Liver (tissue), 3 donors: ENCODE measurements at regions not wholly inside any gene's neighbourhood (a gene's known extent, or its start where the extent isn't known, plus 50 kb on each side); places are given as distances from the start of the nearest gene placed in this dataset.

Source experiments
- RAD21 ChIP-seq, 2 donors: IDR thresholded peaks; 2 replicates each; pipeline ENCODE4 v1.6.1; 2016; ENCODE audit warnings: antibody characterized with exemption in 2 of 2, mild to moderate bottlenecking in 2 of 2
- TAF1 ChIP-seq: conservative IDR thresholded peaks from 2 replicates; pipeline ENCODE4 v1.6.1; 2016; ENCODE audit warnings: antibody characterized with exemption, mild to moderate bottlenecking
- TF ChIP-seq, protein P1 (sequence below): fragments of 150-350 bp; IDR thresholded peaks from 2 replicates; pipeline ENCODE4 v1.5.1; 2017; ENCODE audit warnings: improper control_type of control experiment, low read depth, low read length; ENCODE audit not compliant: missing input control
- TF ChIP-seq, protein P2 (sequence below): IDR thresholded peaks from 2 replicates; pipeline ENCODE4 v1.6.1; 2016; ENCODE audit warnings: antibody characterized with exemption, mild to moderate bottlenecking
- TF ChIP-seq, protein P3 (sequence below): IDR thresholded peaks from 2 replicates; pipeline ENCODE4 v1.6.1; 2016; ENCODE audit warnings: antibody characterized with exemption
- donor health status: healthy.
- donor health status: healthy.

DNA sequence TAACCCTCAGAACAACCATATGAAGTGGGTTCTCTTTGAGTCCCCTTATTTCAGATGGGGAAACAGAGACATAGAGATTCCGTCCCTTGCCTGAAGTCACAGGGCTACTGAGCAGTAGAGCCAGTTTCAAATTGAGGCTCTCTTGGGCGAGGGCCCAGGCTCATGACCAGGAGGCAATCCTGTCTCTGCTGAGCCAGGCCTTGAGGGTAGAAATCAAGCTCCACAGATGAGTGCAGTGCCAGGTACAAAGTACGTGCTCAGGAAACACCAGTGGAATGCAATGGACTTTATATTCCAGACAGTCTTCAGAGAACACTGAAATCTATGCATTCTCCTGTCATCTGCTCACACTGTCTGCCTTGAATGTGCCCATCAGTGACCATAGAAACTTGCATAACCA lies 291.7 kb upstream of the MAF start:
- TF ChIP-seq, protein P1, sequence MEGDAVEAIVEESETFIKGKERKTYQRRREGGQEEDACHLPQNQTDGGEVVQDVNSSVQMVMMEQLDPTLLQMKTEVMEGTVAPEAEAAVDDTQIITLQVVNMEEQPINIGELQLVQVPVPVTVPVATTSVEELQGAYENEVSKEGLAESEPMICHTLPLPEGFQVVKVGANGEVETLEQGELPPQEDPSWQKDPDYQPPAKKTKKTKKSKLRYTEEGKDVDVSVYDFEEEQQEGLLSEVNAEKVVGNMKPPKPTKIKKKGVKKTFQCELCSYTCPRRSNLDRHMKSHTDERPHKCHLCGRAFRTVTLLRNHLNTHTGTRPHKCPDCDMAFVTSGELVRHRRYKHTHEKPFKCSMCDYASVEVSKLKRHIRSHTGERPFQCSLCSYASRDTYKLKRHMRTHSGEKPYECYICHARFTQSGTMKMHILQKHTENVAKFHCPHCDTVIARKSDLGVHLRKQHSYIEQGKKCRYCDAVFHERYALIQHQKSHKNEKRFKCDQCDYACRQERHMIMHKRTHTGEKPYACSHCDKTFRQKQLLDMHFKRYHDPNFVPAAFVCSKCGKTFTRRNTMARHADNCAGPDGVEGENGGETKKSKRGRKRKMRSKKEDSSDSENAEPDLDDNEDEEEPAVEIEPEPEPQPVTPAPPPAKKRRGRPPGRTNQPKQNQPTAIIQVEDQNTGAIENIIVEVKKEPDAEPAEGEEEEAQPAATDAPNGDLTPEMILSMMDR, result no peak
- TF ChIP-seq, protein P2, sequence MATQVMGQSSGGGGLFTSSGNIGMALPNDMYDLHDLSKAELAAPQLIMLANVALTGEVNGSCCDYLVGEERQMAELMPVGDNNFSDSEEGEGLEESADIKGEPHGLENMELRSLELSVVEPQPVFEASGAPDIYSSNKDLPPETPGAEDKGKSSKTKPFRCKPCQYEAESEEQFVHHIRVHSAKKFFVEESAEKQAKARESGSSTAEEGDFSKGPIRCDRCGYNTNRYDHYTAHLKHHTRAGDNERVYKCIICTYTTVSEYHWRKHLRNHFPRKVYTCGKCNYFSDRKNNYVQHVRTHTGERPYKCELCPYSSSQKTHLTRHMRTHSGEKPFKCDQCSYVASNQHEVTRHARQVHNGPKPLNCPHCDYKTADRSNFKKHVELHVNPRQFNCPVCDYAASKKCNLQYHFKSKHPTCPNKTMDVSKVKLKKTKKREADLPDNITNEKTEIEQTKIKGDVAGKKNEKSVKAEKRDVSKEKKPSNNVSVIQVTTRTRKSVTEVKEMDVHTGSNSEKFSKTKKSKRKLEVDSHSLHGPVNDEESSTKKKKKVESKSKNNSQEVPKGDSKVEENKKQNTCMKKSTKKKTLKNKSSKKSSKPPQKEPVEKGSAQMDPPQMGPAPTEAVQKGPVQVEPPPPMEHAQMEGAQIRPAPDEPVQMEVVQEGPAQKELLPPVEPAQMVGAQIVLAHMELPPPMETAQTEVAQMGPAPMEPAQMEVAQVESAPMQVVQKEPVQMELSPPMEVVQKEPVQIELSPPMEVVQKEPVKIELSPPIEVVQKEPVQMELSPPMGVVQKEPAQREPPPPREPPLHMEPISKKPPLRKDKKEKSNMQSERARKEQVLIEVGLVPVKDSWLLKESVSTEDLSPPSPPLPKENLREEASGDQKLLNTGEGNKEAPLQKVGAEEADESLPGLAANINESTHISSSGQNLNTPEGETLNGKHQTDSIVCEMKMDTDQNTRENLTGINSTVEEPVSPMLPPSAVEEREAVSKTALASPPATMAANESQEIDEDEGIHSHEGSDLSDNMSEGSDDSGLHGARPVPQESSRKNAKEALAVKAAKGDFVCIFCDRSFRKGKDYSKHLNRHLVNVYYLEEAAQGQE, result no peak
- TF ChIP-seq RAD21 (IDR thresholded peaks at IDR 0.05) (no peak), TAF1 (no peak)
- TF ChIP-seq, protein P3, sequence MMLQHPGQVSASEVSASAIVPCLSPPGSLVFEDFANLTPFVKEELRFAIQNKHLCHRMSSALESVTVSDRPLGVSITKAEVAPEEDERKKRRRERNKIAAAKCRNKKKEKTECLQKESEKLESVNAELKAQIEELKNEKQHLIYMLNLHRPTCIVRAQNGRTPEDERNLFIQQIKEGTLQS, result no peak
